ENCODE measurements at regions not wholly inside any gene's neighbourhood (a gene's known extent, or its start where the extent isn't known, plus 50 kb on each side); places are given as distances from the start of the nearest gene placed in this dataset.
"Not testable (repeated sequence)": the region's sequence is repeated elsewhere in the genome, so short reads cannot be mapped to it uniquely, and the experiment has no call there.

GRCh38 chr16:16582916-16583315 lies 204.0 kb downstream of the NPIPA7 start:
- TF ChIP-seq CTCF, POLR2A (IDR thresholded peaks at IDR 0.05): not testable (repeated sequence)
